ENCODE measurements at regions not wholly inside any gene's neighbourhood (a gene's known extent, or its start where the extent isn't known, plus 50 kb on each side); places are given as distances from the start of the nearest gene placed in this dataset.

DNA sequence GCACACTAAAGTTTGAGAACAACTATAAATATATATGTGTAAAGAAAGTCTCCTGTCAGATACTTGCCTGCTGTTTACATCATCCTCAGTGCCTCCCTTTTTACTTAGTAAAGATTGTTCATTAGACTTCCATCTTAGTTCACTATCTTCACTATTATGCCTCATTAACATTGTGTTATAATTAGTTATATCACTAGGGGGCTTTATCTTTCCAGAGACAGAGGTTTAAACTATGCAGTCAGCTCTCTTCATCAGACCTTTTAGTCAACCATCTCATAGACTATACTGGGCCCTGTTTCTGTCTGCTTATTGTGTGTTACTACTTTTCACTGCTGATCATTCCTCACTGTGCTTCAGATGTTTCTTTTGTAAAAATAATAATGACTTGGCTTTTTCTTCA, 630.8 kb upstream of the KIF2B start:
- TF ChIP-seq POLR2A (IDR thresholded peaks at IDR 0.05): no peak
- peak in 1 of 6 experiments; percentile 10 for TF ChIP-seq CTCF (IDR thresholded peaks at IDR 0.05)

Data from thyroid gland (tissue), 4 donors.